Endothelial cell of umbilical vein (primary cell): ENCODE measurements at regions not wholly inside any gene's neighbourhood (a gene's known extent, or its start where the extent isn't known, plus 50 kb on each side); places are given as distances from the start of the nearest gene placed in this dataset.

ENCODE experiments used
- BruUV-seq: library from RNA; stranded (reverse); fragments of 400-500 nt; replicated peaks from 2 replicates; lab custom pipeline; 2021; lab: Mats Ljungman, UMichigan
- CTCF ChIA-PET: fragments of 300-600, 350-600 bp; sonication (Branson Sonifier 250); formaldehyde crosslinking; loops from one replicate; lab custom pipeline; 2021; ENCODE audit warnings: antibody characterized with exemption, inconsistent platforms; lab: Charles Lee
- POLR2A ChIA-PET: fragments of 300-600, 350-600 bp; sonication (Branson Sonifier 250); formaldehyde crosslinking; loops from one replicate; lab custom pipeline; 2021; ENCODE audit warnings: antibody characterized with exemption, inconsistent platforms; lab: Charles Lee
- DNase-seq: peaks from one replicate; pipeline ENCODE4 v3.0.0-alpha.2; 2011; ENCODE audit warnings: low read depth, low spot score
- FAIRE-seq: peaks from 2 replicates; lab custom pipeline; 2011; peaks lifted over from hg19 to GRCh38; lab: Jason Lieb, UNC
- H2AFZ ChIP-seq: 2 replicates; pipeline ENCODE4 v1.6.0; 2012; ENCODE audit warnings: low read depth, low read length, control low read depth, inconsistent platforms
- H3K27ac ChIP-seq: 2 replicates; pipeline ENCODE4 v1.5.1; 2011; ENCODE audit warnings: low read depth, mild to moderate bottlenecking, control low read depth, low read length, moderate library complexity; ENCODE audit not compliant: insufficient read depth
- H3K27me3 ChIP-seq, 2 experiments: 2 replicates each; pipeline versions ENCODE4 v1.6.0 to v1.6.1; 2011; ENCODE audit warnings: low read length in 2 of 2, mixed read lengths in 1 of 2; ENCODE audit not compliant: control insufficient read depth in 2 of 2, insufficient read depth in 2 of 2
- H3K36me3 ChIP-seq, 2 experiments: 2 replicates in 1 of 2; 3 replicates in 1 of 2; pipeline ENCODE4 v1.5.1; 2011; ENCODE audit warnings: low read length in 2 of 2, mild to moderate bottlenecking in 1 of 2, moderate library complexity in 1 of 2; ENCODE audit not compliant: control insufficient read depth in 2 of 2, insufficient read depth in 2 of 2; ENCODE audit errors: extremely low read depth in 1 of 2
- H3K4me1 ChIP-seq: 3 replicates; pipeline ENCODE4 v1.5.1; 2011; ENCODE audit warnings: mild to moderate bottlenecking, low read length; ENCODE audit not compliant: control insufficient read depth, insufficient read depth; ENCODE audit errors: extremely low read depth
- H3K4me2 ChIP-seq: 2 replicates; pipeline ENCODE4 v1.6.1; 2011; ENCODE audit warnings: low read length, control low read depth, mixed read lengths; ENCODE audit not compliant: insufficient read depth
- H3K4me3 ChIP-seq, 3 experiments: fragments of 200-600 bp in 1 of 3; sonication (generic), shearing (Covaris generic) in 1 of 3; replicated peaks in 1 of 3; 2 replicates each; pipeline ENCODE4 v1.5.1; 2011 to 2016; ENCODE audit warnings: control low read depth in 3 of 3, low read length in 3 of 3, mild to moderate bottlenecking in 2 of 3, inconsistent platforms in 1 of 3, low read depth in 1 of 3, moderate library complexity in 1 of 3; ENCODE audit not compliant: insufficient read depth in 1 of 3
- H3K79me2 ChIP-seq: 2 replicates; pipeline ENCODE4 v1.6.0; 2012; ENCODE audit warnings: low read length, inconsistent platforms; ENCODE audit not compliant: control insufficient read depth, insufficient read depth
- H3K9ac ChIP-seq: replicated peaks from 2 replicates; pipeline ENCODE3; 2011; ENCODE audit warnings: low read length, control low read depth; ENCODE audit not compliant: insufficient read depth; ENCODE audit errors: extremely low read depth
- H3K9me1 ChIP-seq: replicated peaks from 3 replicates; pipeline ENCODE4 v1.6.0; 2011; ENCODE audit warnings: mild to moderate bottlenecking, low read length; ENCODE audit not compliant: control insufficient read depth, insufficient read depth; ENCODE audit errors: extremely low read depth
- H3K9me3 ChIP-seq: replicated peaks from 2 replicates; pipeline ENCODE4 v1.5.1; 2012; ENCODE audit warnings: low read length, inconsistent platforms; ENCODE audit not compliant: control insufficient read depth, insufficient read depth
- H4K20me1 ChIP-seq: replicated peaks from 2 replicates; pipeline ENCODE3; 2011; ENCODE audit warnings: mild to moderate bottlenecking, low read length; ENCODE audit not compliant: control insufficient read depth, insufficient read depth; ENCODE audit errors: extremely low read depth
- CTCF ChIP-seq, 2 donors: IDR thresholded peaks; 1 replicate in 1 of 2; 2 replicates in 1 of 2; pipeline ENCODE4 v1.5.1; 2011; ENCODE audit warnings: low read length in 2 of 2, mild to moderate bottlenecking in 2 of 2, moderate library complexity in 2 of 2, control low read depth in 1 of 2, inconsistent platforms in 1 of 2, low read depth in 1 of 2; ENCODE audit not compliant: insufficient read depth in 1 of 2; ENCODE audit errors: extremely low read depth in 1 of 2
- FOS ChIP-seq: IDR thresholded peaks from 2 replicates; pipeline ENCODE4 v1.6.1; 2011; ENCODE audit warnings: mild to moderate bottlenecking, low read length, moderate library complexity, borderline replicate concordance; ENCODE audit not compliant: insufficient read depth
- GATA2 ChIP-seq: IDR thresholded peaks from 2 replicates; pipeline ENCODE4 v1.7.0; 2011; ENCODE audit warnings: low read depth, mild to moderate bottlenecking, moderate library complexity, mixed read lengths, low read length; ENCODE audit not compliant: insufficient read length, insufficient read depth
- MYC ChIP-seq: IDR thresholded peaks from one replicate; pipeline ENCODE4 v1.6.1; 2011; ENCODE audit warnings: mild to moderate bottlenecking, low read depth, low read length
- POLR2A ChIP-seq: IDR thresholded peaks from 2 replicates; pipeline ENCODE4 v1.6.1; 2012; ENCODE audit warnings: low read depth, mild to moderate bottlenecking, control low read depth, low read length
- POLR2AphosphoS5 ChIP-seq: IDR thresholded peaks from 2 replicates; pipeline ENCODE4 v1.6.1; 2012; ENCODE audit warnings: low read depth, mild to moderate bottlenecking, control low read depth, low read length, moderate library complexity; ENCODE audit not compliant: insufficient read depth
- dilution Hi-C: fragments of 300-500 bp; cut with MboI; formaldehyde crosslinking; loops from one replicate; pipeline ENCODE4 v1.15.0; 2019; ENCODE audit warnings: low sequenced_read_pairs; ENCODE audit not compliant: extremely low pct_ligation_motif_present
- intact Hi-C: fragments of 100-400 bp; cut with micrococcal nuclease; formaldehyde crosslinking; loops from one replicate; pipeline ENCODE4 v1.10.0; 2022
- TF ChIP-seq, protein P1 (sequence below): IDR thresholded peaks from 2 replicates; pipeline ENCODE4 v1.6.1; 2011; ENCODE audit not compliant: insufficient read depth, insufficient read length

- BruUV-seq, result no TSS peak
- intact Hi-C loops (no loop called here), dilution Hi-C loops (no loop called here)
- no peak overlapping the region for H3K4me2 ChIP-seq
- DNase-seq (no peak), FAIRE-seq (no peak)
- ChIA-PET POLR2A (no interaction called here), CTCF (no interaction called here)
- peaks cover 26% of the 10 kb centered on the region for H3K4me1 ChIP-seq
- no peak overlapping the region for H3K9ac ChIP-seq
- no peaks in the 10 kb centered on the region for H3K27me3 ChIP-seq
- H3K9me1 ChIP-seq, result no peaks in the 10 kb centered on the region
- H3K4me3 ChIP-seq, result no peak overlapping the region
- no peak overlapping the region for H3K27ac ChIP-seq
- TF ChIP-seq POLR2AphosphoS5 (no peak), GATA2 (no peak), POLR2A (no peak), MYC (no peak), FOS (no peak), CTCF (IDR thresholded peaks at IDR 0.05; ENCODE audit: extremely low read depth in 1 of 2, insufficient read depth in 1 of 2, low read depth in 1 of 2, low read length in 2 of 2) (no peak)
- TF ChIP-seq, protein P1, sequence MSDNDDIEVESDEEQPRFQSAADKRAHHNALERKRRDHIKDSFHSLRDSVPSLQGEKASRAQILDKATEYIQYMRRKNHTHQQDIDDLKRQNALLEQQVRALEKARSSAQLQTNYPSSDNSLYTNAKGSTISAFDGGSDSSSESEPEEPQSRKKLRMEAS, result no peak
- H3K79me2 ChIP-seq, result no peaks in the 10 kb centered on the region
- H2AFZ ChIP-seq, result no peak overlapping the region
- H3K36me3 ChIP-seq, result no peaks in the 10 kb centered on the region
- no peaks in the 10 kb centered on the region for H4K20me1 ChIP-seq
- H3K9me3 ChIP-seq, result no peaks in the 10 kb centered on the region
Observed at GRCh38 chr12:93179792-93180191, 197.9 kb upstream of the NUDT4 start.
